ENCODE measurements at regions not wholly inside any gene's neighbourhood (a gene's known extent, or its start where the extent isn't known, plus 50 kb on each side); places are given as distances from the start of the nearest gene placed in this dataset.

DNA sequence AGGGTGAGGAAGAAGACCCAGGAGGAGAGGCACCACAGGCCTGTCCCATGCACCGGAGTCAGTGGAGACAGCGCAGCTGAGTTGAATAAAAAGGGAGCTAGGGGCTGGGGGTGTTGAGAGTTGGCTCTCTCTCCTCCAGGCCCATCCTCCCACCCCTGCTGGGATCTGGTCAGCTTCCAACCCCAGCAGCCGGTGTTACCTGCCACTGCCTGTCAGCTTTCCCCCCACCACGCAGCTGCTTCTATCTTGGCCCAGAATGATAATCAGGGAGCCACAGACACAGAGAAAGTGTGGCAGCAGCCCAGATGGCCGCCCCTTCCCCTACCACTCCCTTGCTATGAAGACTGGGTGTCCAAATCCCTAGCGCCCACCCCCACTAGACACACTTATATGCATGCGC lies 120.6 kb upstream of the RPL38 start:
- DNase-seq (ENCODE audit: extremely low read depth, low read depth) = no peak
- no peak for TF ChIP-seq CTCF (IDR thresholded peaks at IDR 0.05; ENCODE audit: low read depth, low read length, missing control alignments)
- H3K4me3 ChIP-seq (replicated peaks; ENCODE audit: low read depth, low read length) = no peak overlapping the region

DNA sequence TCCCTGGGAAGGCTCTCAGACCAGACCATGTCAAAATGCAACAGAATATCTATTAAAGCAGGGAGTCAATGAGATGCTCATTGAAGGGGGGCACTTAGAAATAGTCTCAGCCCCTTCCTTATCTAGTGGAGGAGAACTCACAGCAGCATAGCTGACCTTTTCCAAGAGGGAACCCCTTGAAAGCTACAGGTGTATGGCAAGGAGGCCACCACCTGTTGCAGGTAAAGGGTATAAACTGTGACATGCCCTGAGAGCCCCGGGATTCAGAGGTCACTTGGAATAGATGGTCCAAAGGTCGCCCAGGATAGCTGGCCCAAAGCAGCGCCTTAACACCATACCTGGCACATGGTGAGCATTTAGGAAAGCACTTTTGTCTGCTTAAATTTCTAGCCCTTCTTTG lies 120.2 kb upstream of the RPL38 start:
- no peak for DNase-seq (ENCODE audit: extremely low read depth, low read depth)
- no peak for TF ChIP-seq CTCF (IDR thresholded peaks at IDR 0.05; ENCODE audit: low read depth, low read length, missing control alignments)
- no peak overlapping the region for H3K4me3 ChIP-seq (replicated peaks; ENCODE audit: low read depth, low read length)

- peak; percentile 19 for TF ChIP-seq CTCF (IDR thresholded peaks at IDR 0.05; ENCODE audit: low read depth, low read length, missing control alignments)
- no peak overlapping the region for H3K4me3 ChIP-seq (replicated peaks; ENCODE audit: low read depth, low read length)
- DNase-seq (ENCODE audit: extremely low read depth, low read depth) = no peak
Measured at GRCh38 chr17:74085434-74085833, 118.0 kb upstream of the RPL38 start.

DNA sequence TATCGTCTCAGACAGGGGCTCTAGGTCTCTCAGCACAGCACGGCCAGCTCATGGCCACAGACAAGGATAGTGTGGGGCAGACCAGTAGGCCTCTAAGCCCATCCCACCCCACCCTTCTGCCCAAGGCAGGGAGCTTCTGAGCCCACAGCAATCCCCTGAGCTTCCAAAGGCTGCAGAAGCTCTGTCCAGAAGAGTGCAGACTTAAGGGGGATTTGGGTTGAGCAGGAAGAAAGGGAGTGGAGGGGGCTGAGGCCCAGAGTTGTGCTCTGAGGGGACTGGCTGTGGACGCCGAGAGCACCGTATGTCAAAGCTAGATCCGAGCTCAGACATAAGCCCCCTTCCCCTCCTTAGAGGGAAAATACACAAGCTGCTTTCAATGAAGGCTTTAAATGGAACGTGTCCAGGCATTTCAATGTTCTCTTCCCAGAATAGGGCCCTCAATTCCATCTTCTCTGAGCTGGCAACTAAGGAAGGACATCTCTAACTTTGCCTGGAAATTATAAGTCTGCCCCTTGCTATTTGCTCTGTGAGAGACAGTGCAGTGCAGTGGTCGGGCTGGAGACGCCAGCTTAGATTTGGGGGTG lies 116.4 kb upstream of the RPL38 start:
- no peak for DNase-seq (ENCODE audit: extremely low read depth, low read depth)
- H3K4me3 ChIP-seq (replicated peaks; ENCODE audit: low read depth, low read length) = no peak overlapping the region
- no peak for TF ChIP-seq CTCF (IDR thresholded peaks at IDR 0.05; ENCODE audit: low read depth, low read length, missing control alignments)

- no peak for TF ChIP-seq CTCF (IDR thresholded peaks at IDR 0.05; ENCODE audit: low read depth, low read length, missing control alignments)
- DNase-seq (ENCODE audit: extremely low read depth, low read depth) = no peak
- no peak overlapping the region for H3K4me3 ChIP-seq (replicated peaks; ENCODE audit: low read depth, low read length)
Measured at GRCh38 chr17:74088285-74088933, 115.1 kb upstream of the RPL38 start.

GRCh38 chr17:74088934-74089329 lies 114.5 kb upstream of the RPL38 start:
- TF ChIP-seq CTCF (IDR thresholded peaks at IDR 0.05; ENCODE audit: low read depth, low read length, missing control alignments) = no peak
- no peak overlapping the region for H3K4me3 ChIP-seq (replicated peaks; ENCODE audit: low read depth, low read length)
- DNase-seq (ENCODE audit: extremely low read depth, low read depth) = no peak

GRCh38 chr17:74089380-74089779 lies 114.1 kb upstream of the RPL38 start:
- TF ChIP-seq CTCF (IDR thresholded peaks at IDR 0.05; ENCODE audit: low read depth, low read length, missing control alignments) = no peak
- no peak overlapping the region for H3K4me3 ChIP-seq (replicated peaks; ENCODE audit: low read depth, low read length)
- no peak for DNase-seq (ENCODE audit: extremely low read depth, low read depth)
